GM13977 (cell line): ENCODE measurements at regions not wholly inside any gene's neighbourhood (a gene's known extent, or its start where the extent isn't known, plus 50 kb on each side); places are given as distances from the start of the nearest gene placed in this dataset.
"Not testable (repeated sequence)": the region's sequence is repeated elsewhere in the genome, so short reads cannot be mapped to it uniquely, and the experiment has no call there.

ENCODE experiments used
- DNase-seq: peaks from one replicate; pipeline ENCODE4 v3.0.0; 2012; ENCODE audit warnings: low spot score
- in situ Hi-C: fragments of 300-500 bp; cut with MboI; formaldehyde crosslinking; loops from one replicate; pipeline ENCODE4 v1.12.0; 2022; ENCODE audit warnings: low sequenced_read_pairs, low pct_unique_long_range_greater_than_20kb, mixed read lengths, inconsistent platforms; ENCODE audit not compliant: unreplicated experiment
- TF ChIP-seq, protein P1 (sequence below): IDR thresholded peaks from 2 replicates; pipeline ENCODE4 v1.5.1; 2012; ENCODE audit warnings: mild to moderate bottlenecking, control low read depth; ENCODE audit not compliant: insufficient read depth; ENCODE audit errors: extremely low read depth, missing control alignments

DNA sequence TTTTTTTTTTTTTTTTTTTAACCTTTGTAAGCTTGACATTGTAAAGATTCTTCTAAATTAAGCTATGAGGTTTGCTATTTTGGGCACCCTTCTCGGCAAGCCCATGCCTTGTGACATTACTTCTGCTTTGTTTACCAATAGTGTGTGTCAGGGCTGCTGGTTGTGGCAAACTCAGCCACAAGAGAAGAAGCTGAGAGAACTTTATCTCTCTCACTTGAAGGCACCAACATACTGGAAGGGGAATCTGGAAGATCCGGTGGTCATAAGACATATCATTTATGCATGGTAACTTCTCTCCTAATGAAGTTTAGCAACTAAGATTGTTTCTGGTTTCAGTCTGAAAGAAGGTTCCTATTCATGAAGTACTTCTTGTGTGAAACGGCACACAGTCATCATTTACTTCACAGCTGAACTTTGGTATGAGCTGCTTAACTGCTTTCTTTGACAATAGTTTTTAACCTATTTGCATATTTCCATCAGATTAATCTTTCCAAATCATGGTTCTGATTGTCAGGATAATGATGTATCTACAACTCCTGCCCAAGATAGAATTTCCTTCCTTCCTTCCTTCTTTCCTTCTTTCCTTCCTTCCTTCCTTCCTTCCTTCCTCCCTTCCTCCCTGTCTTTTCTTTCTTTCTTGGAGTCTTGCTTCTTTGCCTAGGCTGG lies 189.3 kb downstream of the NFKBIZ start:
- in situ Hi-C loops: no loop called here
- DNase-seq: peak; percentile 48
- TF ChIP-seq, protein P1, sequence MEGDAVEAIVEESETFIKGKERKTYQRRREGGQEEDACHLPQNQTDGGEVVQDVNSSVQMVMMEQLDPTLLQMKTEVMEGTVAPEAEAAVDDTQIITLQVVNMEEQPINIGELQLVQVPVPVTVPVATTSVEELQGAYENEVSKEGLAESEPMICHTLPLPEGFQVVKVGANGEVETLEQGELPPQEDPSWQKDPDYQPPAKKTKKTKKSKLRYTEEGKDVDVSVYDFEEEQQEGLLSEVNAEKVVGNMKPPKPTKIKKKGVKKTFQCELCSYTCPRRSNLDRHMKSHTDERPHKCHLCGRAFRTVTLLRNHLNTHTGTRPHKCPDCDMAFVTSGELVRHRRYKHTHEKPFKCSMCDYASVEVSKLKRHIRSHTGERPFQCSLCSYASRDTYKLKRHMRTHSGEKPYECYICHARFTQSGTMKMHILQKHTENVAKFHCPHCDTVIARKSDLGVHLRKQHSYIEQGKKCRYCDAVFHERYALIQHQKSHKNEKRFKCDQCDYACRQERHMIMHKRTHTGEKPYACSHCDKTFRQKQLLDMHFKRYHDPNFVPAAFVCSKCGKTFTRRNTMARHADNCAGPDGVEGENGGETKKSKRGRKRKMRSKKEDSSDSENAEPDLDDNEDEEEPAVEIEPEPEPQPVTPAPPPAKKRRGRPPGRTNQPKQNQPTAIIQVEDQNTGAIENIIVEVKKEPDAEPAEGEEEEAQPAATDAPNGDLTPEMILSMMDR: no peak

DNA sequence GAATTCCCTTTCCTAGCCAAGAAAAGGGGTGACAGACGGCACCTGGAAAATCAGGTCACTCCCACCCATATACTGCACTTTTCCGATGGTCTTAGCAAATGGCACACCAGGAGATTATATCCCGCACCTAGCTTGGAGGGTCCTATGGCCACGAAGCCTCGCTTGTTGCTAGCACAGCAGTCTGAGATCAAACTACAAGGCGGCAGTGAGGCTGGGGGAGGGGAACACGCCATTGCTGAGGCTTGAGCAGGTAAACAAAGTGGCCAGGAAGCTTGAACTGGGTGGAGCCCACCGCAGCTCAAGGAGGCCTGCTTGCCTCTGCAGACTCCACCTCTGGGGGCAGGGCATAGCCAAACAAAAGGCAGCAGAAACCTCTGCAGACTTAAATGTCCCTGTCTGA lies 190.8 kb downstream of the NFKBIZ start:
- in situ Hi-C loops, DNase-seq: not testable (repeated sequence)

DNA sequence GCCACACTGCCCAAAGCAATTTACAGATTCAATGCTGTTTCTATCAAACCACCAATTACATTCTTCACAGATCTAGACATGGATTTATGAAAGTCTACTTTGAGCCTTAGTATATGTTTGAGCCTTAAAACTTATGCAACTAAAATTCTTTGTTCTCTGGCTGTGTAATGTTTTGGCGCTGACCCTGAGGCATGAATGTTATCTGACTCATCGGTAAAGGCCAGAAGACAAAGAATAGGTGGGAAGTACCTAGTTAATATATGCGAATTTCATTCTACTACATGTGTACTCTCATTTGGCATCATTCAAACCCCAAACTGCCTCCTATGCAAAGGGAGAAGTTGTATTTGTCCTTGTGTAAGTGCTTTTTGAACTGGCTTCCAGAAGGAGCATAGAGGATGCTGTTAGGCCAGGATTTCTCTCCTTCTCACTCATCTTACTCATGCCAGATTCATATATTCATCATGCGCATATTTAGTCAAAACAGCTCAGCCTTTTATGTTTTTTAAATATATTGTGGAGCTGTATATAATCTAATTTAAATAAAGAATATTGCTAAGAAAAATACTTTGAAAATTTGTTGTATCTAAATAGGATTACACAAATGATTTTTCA lies 204.2 kb downstream of the NFKBIZ start:
- peak; percentile 24 for DNase-seq
- in situ Hi-C loops: no loop called here
- TF ChIP-seq, protein P1: no peak

DNA sequence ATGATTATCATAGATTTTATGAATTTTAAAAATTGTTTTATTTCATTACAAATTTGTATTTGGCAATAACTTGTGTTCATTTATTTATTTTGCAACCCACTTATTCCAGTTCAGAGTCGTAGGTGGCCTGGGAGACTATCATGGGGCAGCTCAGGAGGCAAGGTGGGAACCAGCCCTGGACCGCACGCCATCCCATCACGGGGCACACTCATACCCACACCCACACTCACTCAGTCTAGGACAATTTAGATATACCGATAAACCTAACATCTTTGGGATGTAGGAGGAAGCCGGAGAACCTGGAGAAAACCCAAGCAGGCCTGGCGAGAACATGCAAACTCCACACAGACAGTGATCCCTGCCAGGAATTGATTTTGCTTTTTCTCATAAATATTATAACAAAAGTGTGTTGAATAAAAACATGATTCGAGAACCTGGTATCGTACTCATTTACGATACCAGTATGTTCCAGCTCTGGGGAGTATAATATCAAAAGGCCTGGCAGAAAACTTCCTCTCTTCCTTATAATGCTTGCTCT lies 205.3 kb downstream of the NFKBIZ start:
- in situ Hi-C loops: no loop called here
- TF ChIP-seq, protein P1: no peak

DNA sequence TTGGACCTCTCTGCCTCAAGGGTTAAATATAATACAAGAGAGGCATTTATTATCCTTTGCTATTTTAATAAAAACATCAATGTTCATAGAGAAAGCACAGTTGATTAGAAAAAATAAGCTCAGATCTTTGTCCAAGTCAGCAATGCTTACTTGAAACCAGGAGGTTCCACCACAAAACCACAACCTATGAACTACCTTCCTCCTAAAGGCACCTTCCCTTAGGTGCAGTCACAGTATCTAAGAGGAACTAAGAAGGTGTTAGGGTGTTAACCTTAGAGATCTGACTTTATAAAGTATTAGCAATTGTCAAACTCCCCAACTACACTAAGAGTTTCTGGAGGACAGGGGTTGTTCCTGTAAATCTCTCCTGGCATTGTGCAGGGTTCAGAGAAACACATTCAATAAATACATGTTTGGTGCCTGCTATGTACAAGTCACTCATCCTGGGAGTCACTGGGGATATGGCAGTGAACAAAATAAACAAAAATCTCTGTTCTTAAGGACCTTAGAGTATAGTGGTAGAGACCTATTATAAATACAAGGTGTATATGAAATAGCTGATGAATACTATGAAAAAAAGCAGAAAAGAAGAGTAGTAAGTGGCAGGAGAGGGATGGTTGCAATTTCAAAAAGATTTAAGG lies 208.6 kb downstream of the NFKBIZ start:
- in situ Hi-C loops: no loop called here
- peak; percentile 40 for DNase-seq
- TF ChIP-seq, protein P1: no peak

More for the DNA sequence above, 205.3 kb downstream of the NFKBIZ start:
- no peak for DNase-seq

DNA sequence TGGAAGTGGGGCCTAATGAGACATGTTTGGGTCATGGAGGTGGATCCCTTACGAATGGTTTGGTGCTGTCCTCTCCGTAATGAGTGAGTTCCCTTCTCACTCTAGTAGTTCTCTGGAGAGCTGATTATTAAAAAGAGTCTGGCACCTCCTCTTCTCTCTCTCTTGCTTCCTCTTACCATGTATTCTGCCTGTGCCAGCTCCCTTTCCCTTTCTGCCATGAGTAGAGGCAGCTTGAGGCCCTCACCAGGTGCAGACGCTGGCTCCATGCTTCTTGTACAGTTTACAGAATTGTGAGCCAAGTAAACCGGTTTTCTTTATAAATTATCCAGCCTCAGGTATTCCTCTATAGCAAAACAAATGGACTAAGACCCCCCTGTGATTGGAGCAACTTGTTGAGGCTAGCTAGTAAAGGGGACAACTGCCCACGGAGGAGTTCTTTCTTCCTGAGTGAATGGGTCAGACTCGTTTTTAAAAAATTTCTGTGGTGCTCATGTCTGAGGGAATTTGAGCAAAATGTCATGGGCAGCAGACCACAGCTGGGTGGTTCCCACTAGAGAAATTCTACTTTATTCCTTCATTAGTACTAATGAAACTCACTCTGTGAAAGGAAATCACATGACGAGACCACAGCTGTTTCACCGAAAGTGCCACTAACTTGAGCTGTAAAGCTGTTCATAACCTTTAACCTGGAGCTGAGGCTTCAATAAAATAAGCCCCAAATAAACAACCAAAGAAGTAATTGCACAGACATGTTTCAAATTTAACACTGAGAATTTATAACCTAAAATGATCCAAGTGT lies 210.0 kb downstream of the NFKBIZ start:
- DNase-seq: peak; percentile 52
- in situ Hi-C loops: no loop called here
- TF ChIP-seq, protein P1: no peak
